HFF-Myc (cell line): ENCODE measurements at regions not wholly inside any gene's neighbourhood (a gene's known extent, or its start where the extent isn't known, plus 50 kb on each side); places are given as distances from the start of the nearest gene placed in this dataset.

Experiments
- DNase-seq: peaks from one replicate; pipeline ENCODE4 v3.0.0-alpha.2; 2011; ENCODE audit warnings: low read depth; ENCODE audit errors: extremely low read depth
- H3K4me3 ChIP-seq: replicated peaks from 2 replicates; pipeline ENCODE4 v1.5.1; 2011; ENCODE audit warnings: low read depth, mild to moderate bottlenecking, control low read depth, low read length
- TF ChIP-seq, protein P1 (sequence below): IDR thresholded peaks from 2 replicates; pipeline ENCODE4 v1.5.1; 2012; ENCODE audit warnings: mild to moderate bottlenecking, low read depth, low read length, control low read depth; ENCODE audit errors: missing control alignments

DNA sequence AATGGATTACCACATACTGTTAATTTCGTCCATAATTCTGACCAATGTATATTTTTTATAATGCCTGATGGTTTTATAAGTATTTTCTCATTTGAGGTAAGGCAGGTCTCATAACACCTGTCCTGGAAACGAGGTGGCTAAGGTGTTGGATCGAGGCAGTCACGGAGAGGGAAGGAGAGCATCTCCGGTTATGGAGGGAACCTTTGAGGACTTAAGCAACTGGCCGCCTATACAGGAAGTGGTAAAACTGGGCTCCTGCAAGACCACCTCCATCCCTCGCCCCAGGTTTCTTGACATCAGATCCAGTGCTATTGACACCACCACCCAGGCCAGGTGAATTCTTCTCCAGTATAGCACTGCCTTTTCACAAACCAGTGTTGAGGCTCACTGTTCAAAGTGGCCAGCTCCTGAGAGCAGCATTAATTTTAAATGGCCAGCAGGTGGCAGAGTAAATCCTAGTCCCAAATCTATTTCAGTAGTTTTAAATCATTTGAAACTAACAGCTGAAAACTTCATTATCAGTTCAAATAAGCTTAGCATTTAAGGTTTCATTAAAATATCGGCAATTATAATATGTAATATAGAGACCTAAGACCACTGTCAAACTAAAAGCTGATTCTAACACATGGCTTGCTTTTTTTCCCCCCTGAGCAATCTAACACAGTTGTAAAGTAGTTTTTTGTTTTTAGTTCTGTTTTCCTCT is 100.8 kb downstream of the PPM1A start:
- no peak for DNase-seq
- no peak overlapping the region for H3K4me3 ChIP-seq
- TF ChIP-seq, protein P1, sequence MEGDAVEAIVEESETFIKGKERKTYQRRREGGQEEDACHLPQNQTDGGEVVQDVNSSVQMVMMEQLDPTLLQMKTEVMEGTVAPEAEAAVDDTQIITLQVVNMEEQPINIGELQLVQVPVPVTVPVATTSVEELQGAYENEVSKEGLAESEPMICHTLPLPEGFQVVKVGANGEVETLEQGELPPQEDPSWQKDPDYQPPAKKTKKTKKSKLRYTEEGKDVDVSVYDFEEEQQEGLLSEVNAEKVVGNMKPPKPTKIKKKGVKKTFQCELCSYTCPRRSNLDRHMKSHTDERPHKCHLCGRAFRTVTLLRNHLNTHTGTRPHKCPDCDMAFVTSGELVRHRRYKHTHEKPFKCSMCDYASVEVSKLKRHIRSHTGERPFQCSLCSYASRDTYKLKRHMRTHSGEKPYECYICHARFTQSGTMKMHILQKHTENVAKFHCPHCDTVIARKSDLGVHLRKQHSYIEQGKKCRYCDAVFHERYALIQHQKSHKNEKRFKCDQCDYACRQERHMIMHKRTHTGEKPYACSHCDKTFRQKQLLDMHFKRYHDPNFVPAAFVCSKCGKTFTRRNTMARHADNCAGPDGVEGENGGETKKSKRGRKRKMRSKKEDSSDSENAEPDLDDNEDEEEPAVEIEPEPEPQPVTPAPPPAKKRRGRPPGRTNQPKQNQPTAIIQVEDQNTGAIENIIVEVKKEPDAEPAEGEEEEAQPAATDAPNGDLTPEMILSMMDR, result peak; percentile 56

DNA sequence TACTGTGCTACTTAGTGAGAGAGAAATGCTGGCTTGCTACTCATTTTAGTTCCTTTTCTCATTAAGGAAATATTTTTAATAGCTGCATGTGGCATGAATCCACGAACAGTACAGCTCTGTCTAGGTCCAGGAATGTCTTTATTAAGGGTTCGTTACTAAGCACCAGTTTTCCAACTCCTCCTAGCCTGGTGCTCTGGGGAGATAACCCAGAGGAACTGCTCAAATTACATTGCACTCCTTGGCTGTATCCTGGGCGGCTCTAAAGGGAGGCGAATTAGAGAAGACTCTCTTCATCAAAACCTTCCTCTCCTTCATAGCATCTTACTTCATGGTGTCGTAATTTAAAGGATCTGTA is 101.3 kb downstream of the PPM1A start:
- no peak overlapping the region for H3K4me3 ChIP-seq
- TF ChIP-seq, protein P1, result no peak
- no peak for DNase-seq

- no peak overlapping the region for H3K4me3 ChIP-seq
- TF ChIP-seq, protein P1, result no peak
- no peak for DNase-seq
Observed at GRCh38 chr14:60353420-60353819, 104.4 kb downstream of the PPM1A start.

- DNase-seq, result no peak
- TF ChIP-seq, protein P1, result no peak
- H3K4me3 ChIP-seq, result no peak overlapping the region
Observed at GRCh38 chr14:60355768-60356167, 106.7 kb downstream of the PPM1A start.

- no peak overlapping the region for H3K4me3 ChIP-seq
- DNase-seq, result no peak
- TF ChIP-seq, protein P1, result no peak
Observed at GRCh38 chr14:60356386-60356785, 107.4 kb downstream of the PPM1A start.

DNA sequence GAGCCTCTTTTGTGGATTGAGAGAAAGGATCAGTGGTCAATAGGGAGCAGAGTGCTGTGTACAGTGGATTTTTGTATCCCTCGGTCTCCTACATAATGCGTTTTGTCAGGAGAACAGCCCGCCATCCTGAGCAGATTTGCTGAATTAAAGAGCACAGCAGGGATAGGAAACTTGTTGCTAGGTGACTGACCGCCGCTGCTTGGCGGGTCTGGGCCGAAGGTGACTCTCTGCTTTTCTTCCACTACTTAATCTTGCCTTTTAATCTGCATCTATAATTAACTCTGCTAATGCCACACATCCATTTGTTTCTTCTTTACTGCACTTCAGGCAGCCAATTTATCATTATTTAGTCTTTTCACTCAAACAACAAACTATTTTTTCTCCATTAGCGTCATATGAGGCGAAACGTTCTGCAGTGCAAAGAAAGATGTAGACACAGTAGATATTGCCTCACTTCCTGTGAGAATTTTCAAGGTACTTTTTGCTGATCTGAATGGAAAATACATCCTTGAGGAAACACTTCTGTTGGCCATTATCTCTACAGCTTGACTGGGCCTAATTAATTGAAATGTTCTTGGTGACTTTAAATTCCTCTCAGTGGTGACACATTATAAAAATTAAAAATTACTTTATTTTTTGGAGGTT is 108.0 kb downstream of the PPM1A start:
- DNase-seq, result no peak
- TF ChIP-seq, protein P1, result no peak

More for the DNA sequence above, 108.0 kb downstream of the PPM1A start:
- no peak overlapping the region for H3K4me3 ChIP-seq
